OCI-LY1 (cell line): ENCODE measurements at regions not wholly inside any gene's neighbourhood (a gene's known extent, or its start where the extent isn't known, plus 50 kb on each side); places are given as distances from the start of the nearest gene placed in this dataset.

Experiments
- EZH2 ChIP-seq: fragments of 200-600 bp; sonication (generic), shearing (Covaris generic); IDR thresholded peaks from 2 replicates; pipeline ENCODE4 v1.8.0; 2017; ENCODE audit warnings: borderline replicate concordance, mixed run types, mild to moderate bottlenecking, antibody characterized with exemption, low read length, moderate library complexity, mixed read lengths
- TF ChIP-seq, protein P1 (sequence below): fragments of 200-600 bp; sonication (generic), shearing (Covaris generic); IDR thresholded peaks from 2 replicates; pipeline ENCODE4 v1.5.1; 2017; ENCODE audit warnings: mild to moderate bottlenecking, antibody characterized with exemption, low read length, moderate library complexity, mixed read lengths

DNA sequence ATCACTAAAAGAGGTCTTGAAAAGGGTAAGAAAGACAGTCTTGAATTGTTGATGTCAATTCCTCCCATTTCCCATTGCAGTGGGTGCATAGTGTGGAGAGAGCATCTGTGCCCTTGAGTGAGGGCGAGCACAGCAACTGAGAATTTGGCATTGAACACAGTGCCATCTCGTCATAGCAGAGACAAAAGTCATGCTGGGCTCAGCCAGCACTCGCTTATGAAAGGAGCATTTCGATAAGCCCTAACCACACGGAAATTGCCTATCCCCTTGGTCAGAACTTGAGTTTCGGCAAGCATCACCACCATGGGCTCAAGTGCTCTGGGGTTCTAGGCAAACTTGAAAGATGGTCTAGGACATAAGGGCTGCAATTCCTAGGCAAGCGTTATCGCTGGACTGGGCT, 712.8 kb upstream of the CDH10 start:
- TF ChIP-seq, protein P1, sequence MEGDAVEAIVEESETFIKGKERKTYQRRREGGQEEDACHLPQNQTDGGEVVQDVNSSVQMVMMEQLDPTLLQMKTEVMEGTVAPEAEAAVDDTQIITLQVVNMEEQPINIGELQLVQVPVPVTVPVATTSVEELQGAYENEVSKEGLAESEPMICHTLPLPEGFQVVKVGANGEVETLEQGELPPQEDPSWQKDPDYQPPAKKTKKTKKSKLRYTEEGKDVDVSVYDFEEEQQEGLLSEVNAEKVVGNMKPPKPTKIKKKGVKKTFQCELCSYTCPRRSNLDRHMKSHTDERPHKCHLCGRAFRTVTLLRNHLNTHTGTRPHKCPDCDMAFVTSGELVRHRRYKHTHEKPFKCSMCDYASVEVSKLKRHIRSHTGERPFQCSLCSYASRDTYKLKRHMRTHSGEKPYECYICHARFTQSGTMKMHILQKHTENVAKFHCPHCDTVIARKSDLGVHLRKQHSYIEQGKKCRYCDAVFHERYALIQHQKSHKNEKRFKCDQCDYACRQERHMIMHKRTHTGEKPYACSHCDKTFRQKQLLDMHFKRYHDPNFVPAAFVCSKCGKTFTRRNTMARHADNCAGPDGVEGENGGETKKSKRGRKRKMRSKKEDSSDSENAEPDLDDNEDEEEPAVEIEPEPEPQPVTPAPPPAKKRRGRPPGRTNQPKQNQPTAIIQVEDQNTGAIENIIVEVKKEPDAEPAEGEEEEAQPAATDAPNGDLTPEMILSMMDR, result no peak
- no peak for TF ChIP-seq EZH2
